DOHH2 (cell line): ENCODE measurements at regions not wholly inside any gene's neighbourhood (a gene's known extent, or its start where the extent isn't known, plus 50 kb on each side); places are given as distances from the start of the nearest gene placed in this dataset.

Experiments
- EZH2phosphoT487 ChIP-seq: fragments of 200-600 bp; sonication (generic); IDR thresholded peaks from 2 replicates; pipeline ENCODE4 v1.6.1; 2017; ENCODE audit warnings: borderline replicate concordance, mild to moderate bottlenecking, antibody characterized with exemption, low read length, moderate library complexity, mixed read lengths
- TF ChIP-seq, protein P1 (sequence below): fragments of 200-600 bp; sonication (generic); IDR thresholded peaks from one replicate; pipeline ENCODE4 v1.5.1; 2014; ENCODE audit warnings: antibody characterized with exemption, mild to moderate bottlenecking, low read depth, low read length; ENCODE audit not compliant: poor library complexity, severe bottlenecking

DNA sequence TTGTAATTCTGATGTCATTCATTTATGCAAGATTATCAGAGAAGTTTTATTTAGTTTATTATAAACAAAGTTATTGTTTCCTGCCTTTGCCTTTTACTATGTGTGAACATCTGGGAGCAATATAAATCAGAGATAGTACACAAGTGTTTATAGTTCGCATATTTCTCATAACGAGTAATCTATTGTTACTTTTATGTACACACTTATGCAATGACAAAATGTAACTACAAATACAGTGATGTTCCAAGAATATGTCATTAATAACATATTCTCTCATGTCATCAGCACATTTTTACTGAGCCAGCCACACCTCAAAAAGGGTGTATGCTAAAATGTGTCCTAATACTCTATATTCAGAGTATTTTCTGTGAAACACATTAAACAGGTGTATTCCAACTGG, 243.2 kb downstream of the ALX1 start:
- TF ChIP-seq, protein P1, sequence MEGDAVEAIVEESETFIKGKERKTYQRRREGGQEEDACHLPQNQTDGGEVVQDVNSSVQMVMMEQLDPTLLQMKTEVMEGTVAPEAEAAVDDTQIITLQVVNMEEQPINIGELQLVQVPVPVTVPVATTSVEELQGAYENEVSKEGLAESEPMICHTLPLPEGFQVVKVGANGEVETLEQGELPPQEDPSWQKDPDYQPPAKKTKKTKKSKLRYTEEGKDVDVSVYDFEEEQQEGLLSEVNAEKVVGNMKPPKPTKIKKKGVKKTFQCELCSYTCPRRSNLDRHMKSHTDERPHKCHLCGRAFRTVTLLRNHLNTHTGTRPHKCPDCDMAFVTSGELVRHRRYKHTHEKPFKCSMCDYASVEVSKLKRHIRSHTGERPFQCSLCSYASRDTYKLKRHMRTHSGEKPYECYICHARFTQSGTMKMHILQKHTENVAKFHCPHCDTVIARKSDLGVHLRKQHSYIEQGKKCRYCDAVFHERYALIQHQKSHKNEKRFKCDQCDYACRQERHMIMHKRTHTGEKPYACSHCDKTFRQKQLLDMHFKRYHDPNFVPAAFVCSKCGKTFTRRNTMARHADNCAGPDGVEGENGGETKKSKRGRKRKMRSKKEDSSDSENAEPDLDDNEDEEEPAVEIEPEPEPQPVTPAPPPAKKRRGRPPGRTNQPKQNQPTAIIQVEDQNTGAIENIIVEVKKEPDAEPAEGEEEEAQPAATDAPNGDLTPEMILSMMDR, result no peak
- TF ChIP-seq EZH2phosphoT487, result no peak
